ENCODE measurements at regions not wholly inside any gene's neighbourhood (a gene's known extent, or its start where the extent isn't known, plus 50 kb on each side); places are given as distances from the start of the nearest gene placed in this dataset.

DNA sequence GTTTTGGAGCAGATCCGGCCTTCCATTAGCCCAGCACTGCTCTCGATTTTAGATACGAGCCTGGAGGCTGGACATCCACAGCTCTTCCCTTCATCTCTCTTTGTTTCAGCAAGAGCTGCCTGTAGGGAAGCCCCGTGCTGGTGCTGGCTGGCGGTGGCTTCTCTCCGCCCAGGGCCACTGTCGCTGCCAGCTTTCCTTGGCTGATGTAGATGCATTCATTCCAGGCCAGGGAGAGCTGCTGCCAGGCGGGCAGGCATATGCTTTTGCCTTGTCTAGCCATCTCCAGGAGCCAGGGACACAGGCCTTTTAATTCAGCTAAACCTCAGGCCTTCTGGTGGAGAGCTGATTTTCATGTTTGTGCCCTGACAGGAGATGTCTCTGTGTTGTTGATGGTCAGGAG, 409.3 kb upstream of the CLINT1 start:
- TF ChIP-seq, protein P1, sequence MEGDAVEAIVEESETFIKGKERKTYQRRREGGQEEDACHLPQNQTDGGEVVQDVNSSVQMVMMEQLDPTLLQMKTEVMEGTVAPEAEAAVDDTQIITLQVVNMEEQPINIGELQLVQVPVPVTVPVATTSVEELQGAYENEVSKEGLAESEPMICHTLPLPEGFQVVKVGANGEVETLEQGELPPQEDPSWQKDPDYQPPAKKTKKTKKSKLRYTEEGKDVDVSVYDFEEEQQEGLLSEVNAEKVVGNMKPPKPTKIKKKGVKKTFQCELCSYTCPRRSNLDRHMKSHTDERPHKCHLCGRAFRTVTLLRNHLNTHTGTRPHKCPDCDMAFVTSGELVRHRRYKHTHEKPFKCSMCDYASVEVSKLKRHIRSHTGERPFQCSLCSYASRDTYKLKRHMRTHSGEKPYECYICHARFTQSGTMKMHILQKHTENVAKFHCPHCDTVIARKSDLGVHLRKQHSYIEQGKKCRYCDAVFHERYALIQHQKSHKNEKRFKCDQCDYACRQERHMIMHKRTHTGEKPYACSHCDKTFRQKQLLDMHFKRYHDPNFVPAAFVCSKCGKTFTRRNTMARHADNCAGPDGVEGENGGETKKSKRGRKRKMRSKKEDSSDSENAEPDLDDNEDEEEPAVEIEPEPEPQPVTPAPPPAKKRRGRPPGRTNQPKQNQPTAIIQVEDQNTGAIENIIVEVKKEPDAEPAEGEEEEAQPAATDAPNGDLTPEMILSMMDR (IDR thresholded peaks at IDR 0.05; ENCODE audit: insufficient read depth, low read length, poor library complexity, severe bottlenecking): no peak
- no peak for TF ChIP-seq EZH2phosphoT487 (conservative IDR thresholded peaks at IDR 0.05; ENCODE audit: low read length)

Measured in SU-DHL-6 (cell line).